LNCaP clone FGC (cell line): ENCODE measurements at regions not wholly inside any gene's neighbourhood (a gene's known extent, or its start where the extent isn't known, plus 50 kb on each side); places are given as distances from the start of the nearest gene placed in this dataset.
"Not testable (repeated sequence)": the region's sequence is repeated elsewhere in the genome, so short reads cannot be mapped to it uniquely, and the experiment has no call there.

Experiments used
- DNase-seq: peaks from one replicate; pipeline ENCODE4 v3.0.0-alpha.2; 2011; ENCODE audit warnings: low read depth
- H3K4me3 ChIP-seq: 2 replicates; pipeline ENCODE4 v1.5.1; 2011; ENCODE audit warnings: mild to moderate bottlenecking, low read depth, low read length, control low read depth
- TF ChIP-seq, protein P1 (sequence below): IDR thresholded peaks from 2 replicates; pipeline ENCODE4 v1.5.1; 2012; ENCODE audit warnings: mild to moderate bottlenecking; ENCODE audit not compliant: control insufficient read depth, insufficient read depth; ENCODE audit errors: extremely low read depth

DNA sequence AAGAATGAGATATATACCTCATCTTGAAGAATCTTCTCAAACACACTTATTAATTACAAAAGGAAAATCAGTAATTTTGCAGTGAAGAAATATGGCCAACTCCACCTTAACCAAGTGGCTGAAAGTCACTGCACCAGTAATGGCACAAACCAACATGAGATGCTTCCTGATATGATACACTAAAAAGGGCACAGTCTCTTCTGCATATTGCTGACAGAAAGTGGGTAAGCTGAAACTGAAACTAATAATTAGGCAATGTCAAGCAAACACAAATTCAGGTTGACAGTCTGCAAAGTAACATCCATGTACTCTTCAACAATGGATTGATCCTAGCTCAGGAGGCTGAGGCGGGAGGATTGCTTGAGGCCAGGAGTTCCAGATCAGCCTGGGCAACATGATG is 56.1 kb downstream of the ZNF22 start:
- not testable (repeated sequence) for DNase-seq

DNA sequence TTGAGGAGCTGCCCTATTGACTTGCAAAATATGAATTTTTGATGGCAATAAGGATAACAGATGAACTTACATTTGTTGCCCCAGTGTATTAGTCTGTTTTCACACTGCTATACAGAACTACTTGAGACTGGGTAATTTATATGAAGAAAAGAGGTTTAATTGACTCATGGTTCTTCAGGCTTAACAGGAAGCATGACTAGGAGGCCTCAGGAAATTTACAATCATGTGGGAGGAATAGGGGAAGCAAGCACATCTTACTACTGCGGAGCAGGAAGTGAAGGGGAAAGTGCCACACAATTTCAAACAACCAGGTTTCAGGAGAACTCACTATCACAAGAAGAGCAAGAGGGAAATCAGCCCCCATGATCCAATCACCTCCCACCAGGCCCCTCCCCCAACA is 57.9 kb downstream of the ZNF22 start:
- no peak overlapping the region for H3K4me3 ChIP-seq
- TF ChIP-seq, protein P1, sequence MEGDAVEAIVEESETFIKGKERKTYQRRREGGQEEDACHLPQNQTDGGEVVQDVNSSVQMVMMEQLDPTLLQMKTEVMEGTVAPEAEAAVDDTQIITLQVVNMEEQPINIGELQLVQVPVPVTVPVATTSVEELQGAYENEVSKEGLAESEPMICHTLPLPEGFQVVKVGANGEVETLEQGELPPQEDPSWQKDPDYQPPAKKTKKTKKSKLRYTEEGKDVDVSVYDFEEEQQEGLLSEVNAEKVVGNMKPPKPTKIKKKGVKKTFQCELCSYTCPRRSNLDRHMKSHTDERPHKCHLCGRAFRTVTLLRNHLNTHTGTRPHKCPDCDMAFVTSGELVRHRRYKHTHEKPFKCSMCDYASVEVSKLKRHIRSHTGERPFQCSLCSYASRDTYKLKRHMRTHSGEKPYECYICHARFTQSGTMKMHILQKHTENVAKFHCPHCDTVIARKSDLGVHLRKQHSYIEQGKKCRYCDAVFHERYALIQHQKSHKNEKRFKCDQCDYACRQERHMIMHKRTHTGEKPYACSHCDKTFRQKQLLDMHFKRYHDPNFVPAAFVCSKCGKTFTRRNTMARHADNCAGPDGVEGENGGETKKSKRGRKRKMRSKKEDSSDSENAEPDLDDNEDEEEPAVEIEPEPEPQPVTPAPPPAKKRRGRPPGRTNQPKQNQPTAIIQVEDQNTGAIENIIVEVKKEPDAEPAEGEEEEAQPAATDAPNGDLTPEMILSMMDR, result no peak
- DNase-seq, result no peak

More for the DNA sequence above, 56.1 kb downstream of the ZNF22 start:
- H3K4me3 ChIP-seq, result not testable (repeated sequence)

DNA sequence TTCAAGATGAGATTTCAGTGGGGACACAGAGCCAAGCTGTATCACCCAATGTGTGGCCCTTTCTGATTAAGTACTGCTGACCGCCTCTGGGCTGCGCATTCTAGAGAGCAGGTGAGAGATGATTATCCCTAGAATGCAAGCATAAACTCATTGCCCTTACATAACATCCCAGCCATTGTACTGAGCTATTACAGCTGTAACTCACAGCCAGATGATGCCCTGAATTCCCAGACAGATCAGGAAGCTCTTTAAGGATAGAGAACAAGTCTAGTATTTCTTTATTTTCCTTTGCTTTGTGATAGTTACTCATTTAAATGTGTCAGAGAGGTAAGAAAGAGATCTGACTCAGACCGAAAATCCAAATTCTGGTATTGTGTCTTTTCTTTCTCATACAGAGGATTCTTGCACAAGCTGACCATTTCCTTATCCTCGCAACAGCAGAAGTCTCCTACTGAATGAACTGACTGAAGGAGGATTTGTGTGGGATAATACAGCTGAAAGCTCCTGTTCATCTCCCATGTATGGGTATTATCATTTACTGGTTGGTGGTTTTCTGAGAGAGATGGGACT is 58.4 kb downstream of the ZNF22 start:
- no peak for DNase-seq
- TF ChIP-seq, protein P1, result no peak
- no peak overlapping the region for H3K4me3 ChIP-seq

DNA sequence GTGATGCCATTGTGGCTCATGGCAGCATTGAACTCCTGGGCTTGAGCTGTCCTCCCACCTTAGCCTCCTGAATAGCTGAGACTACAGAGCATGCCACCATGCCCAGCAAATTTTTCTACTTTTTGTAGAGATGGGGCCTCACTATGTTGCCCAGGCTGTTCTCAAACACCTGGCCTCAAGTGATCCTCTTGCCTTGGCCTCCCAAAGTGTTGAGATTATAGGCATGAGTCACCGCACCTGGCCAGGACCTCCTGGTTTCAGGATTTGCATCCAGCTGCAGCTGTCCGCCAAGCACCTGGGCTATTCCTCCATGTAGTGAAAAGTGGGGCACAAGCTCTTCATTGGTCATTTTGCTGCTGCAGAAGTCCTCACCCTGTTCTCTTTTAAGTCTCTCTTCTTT is 58.9 kb downstream of the ZNF22 start:
- TF ChIP-seq, protein P1, result no peak
- H3K4me3 ChIP-seq, result no peak overlapping the region
- DNase-seq, result no peak

DNA sequence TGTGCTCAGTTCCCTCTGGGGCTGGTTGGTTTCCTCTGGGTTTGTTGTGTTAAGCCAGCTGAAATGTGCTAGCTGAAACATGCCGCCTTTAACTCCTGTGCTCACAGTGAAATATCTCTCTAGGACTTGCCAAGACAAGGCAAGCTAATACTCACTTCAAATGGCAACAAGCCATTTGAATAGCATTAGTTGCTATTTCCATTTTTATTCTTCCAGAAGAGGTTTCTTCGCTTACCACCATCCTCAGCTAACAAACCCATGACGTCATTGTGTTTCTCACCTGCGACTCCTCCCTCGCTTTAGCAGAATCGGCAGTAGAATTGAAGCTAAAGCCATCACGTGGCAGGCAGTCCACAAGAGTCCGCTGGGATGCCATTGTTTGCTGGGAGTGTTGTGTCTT is 61.3 kb downstream of the ZNF22 start:
- DNase-seq, result no peak
- H3K4me3 ChIP-seq, result no peak overlapping the region
- TF ChIP-seq, protein P1, result no peak

DNA sequence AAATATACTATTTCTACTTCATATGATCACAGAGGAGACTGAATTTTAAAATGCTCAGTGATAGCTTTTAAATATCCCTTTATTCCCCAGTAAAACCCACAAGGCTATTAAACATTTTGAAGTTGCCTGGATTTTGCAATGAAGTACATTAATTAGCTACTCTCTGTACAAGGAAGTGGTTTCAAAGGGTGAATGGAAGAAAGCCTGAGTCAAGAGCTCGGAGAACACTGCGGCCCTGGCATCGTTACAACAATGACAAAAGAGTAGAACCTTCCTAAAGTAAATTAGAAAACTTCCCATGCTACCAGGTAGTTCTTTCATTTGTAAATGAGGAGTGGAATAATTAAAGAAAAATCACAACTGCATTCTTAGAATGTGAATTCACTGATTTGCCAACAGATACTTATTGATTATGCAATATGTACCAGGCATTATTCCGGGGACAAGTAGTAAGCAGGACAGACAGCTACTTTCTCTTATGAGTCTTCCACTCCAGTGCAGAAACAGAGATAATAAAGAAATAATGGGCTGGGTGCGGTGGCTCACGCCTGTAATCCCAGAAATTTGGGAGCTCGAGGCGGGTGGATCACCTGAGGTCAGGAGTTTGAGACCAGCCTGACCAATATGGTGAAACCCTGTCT is 63.0 kb downstream of the ZNF22 start:
- DNase-seq, result peak; percentile 87
- TF ChIP-seq, protein P1, result no peak
- no peak overlapping the region for H3K4me3 ChIP-seq

DNA sequence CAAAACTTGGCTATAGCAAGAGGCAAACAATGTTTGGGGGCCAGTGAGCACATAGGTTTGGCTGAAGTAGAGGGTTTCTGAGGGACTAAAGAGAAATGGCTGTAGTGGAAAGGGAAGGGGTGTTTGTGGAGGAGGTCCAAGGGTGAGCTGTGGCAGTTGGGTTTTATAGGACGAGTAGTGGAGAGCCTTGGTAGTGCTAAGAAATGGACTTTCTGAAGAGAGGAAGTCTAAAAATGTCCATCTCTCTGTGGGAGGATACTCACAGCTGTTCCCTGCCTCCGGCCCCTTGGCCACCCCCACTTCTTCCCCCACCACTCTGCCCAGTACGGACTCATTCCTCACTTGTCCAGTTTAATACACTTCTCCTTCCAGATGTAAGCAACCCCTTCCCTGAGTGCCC is 64.3 kb downstream of the ZNF22 start:
- DNase-seq, result no peak
- TF ChIP-seq, protein P1, result no peak
- H3K4me3 ChIP-seq, result no peak overlapping the region
